DOHH2 (cell line): ENCODE measurements at regions not wholly inside any gene's neighbourhood (a gene's known extent, or its start where the extent isn't known, plus 50 kb on each side); places are given as distances from the start of the nearest gene placed in this dataset.

Source experiments
- H3F3A ChIP-seq: fragments of 200-600 bp; sonication (generic), shearing (Covaris generic); 2 replicates; pipeline ENCODE4 v1.6.0; 2016; ENCODE audit warnings: antibody characterized with exemption, mild to moderate bottlenecking; ENCODE audit not compliant: control insufficient read depth, insufficient read depth
- H3K27ac ChIP-seq: fragments of 200-600 bp; sonication (generic); 2 replicates; pipeline ENCODE4 v1.5.1; 2014; ENCODE audit warnings: low read depth, mild to moderate bottlenecking, low read length, moderate library complexity
- H3K27me3 ChIP-seq: fragments of 200-600 bp; sonication (generic); 2 replicates; pipeline ENCODE4 v1.6.1; 2014; ENCODE audit warnings: mild to moderate bottlenecking, low read length, mixed read lengths; ENCODE audit not compliant: control insufficient read depth
- H3K36me3 ChIP-seq: fragments of 200-600 bp; sonication (generic); 2 replicates; pipeline ENCODE4 v1.6.1; 2014; ENCODE audit warnings: mild to moderate bottlenecking, low read length, moderate library complexity, mixed read lengths; ENCODE audit not compliant: control insufficient read depth
- H3K4me1 ChIP-seq: fragments of 200-600 bp; sonication (generic); 2 replicates; pipeline ENCODE4 v1.6.1; 2014; ENCODE audit warnings: mild to moderate bottlenecking, low read length, mixed read lengths; ENCODE audit not compliant: control insufficient read depth
- H3K4me2 ChIP-seq: fragments of 200-600 bp; sonication (generic); 2 replicates; pipeline ENCODE4 v1.6.0; 2014; ENCODE audit warnings: mild to moderate bottlenecking, low read length, moderate library complexity
- H3K4me3 ChIP-seq: fragments of 200-600 bp; sonication (generic); 2 replicates; pipeline ENCODE4 v1.5.1; 2014; ENCODE audit warnings: mild to moderate bottlenecking, low read length, mixed read lengths
- H3K79me2 ChIP-seq: fragments of 200-600 bp; sonication (generic); 2 replicates; pipeline ENCODE4 v1.6.1; 2014; ENCODE audit warnings: mild to moderate bottlenecking, low read length, mixed read lengths; ENCODE audit not compliant: control insufficient read depth
- H3K9me2 ChIP-seq: fragments of 200-600 bp; sonication (generic); replicated peaks from 2 replicates; pipeline ENCODE4 v1.6.1; 2014; ENCODE audit warnings: mild to moderate bottlenecking, low read length, mixed read lengths; ENCODE audit not compliant: control insufficient read depth
- H3K9me3 ChIP-seq: fragments of 200-600 bp; sonication (generic); 2 replicates; pipeline ENCODE4 v1.6.1; 2014; ENCODE audit warnings: antibody characterized with exemption, low read length, mixed read lengths; ENCODE audit not compliant: control insufficient read depth, insufficient read depth
- H4K20me1 ChIP-seq: fragments of 200-600 bp; sonication (generic); 2 replicates; pipeline ENCODE4 v1.6.0; 2014; ENCODE audit warnings: low read depth, mild to moderate bottlenecking, antibody characterized with exemption, low read length, moderate library complexity; ENCODE audit not compliant: control insufficient read depth, insufficient read depth
- EZH2phosphoT487 ChIP-seq: fragments of 200-600 bp; sonication (generic); IDR thresholded peaks from 2 replicates; pipeline ENCODE4 v1.6.1; 2017; ENCODE audit warnings: borderline replicate concordance, mild to moderate bottlenecking, antibody characterized with exemption, low read length, moderate library complexity, mixed read lengths
- TF ChIP-seq, protein P1 (sequence below): fragments of 200-600 bp; sonication (generic); IDR thresholded peaks from one replicate; pipeline ENCODE4 v1.5.1; 2014; ENCODE audit warnings: antibody characterized with exemption, mild to moderate bottlenecking, low read depth, low read length; ENCODE audit not compliant: poor library complexity, severe bottlenecking

DNA sequence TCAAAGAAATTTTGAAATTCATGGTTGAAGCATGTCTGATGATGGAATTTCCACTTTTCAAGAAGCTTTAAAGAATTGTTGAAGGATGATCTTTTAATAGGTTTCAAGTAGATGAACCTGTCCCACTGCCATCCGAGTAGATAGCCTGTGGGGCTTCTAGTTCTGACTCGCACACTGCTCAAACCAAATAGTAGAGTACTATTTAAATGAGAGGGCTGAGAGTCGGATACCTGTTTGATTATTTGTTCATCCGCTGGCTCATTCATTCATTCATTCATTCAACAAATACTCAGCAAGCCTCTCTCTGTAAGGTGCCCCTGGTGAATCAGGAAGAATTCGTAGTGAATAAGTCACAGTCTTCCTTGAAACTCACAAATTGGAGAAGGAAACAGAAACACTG lies 108.2 kb upstream of the IRX5 start:
- no peaks in the 10 kb centered on the region for H3K27me3 ChIP-seq

DNA sequence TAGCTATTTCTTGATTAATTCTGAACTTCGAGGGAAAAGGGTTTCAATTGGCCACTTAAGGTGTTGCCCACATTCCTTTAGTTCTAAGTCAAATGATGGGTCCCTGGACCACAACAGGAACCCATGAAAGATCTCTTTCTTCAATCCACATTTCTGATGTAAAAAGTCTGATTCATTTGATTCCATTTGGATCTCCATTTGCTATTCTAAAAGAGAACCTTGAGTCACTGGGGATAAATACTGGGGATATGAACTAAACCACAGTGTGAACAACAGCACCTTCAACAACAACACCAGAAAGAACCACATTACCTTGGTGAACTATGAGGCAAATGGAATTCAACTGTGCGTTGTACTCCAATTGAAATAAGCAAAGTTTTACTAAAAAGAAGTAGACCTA lies 108.9 kb upstream of the IRX5 start:
- H3K9me3 ChIP-seq, result no peaks in the 10 kb centered on the region
- H3K9me2 ChIP-seq, result no peaks in the 10 kb centered on the region
- no peaks in the 10 kb centered on the region for H3K4me1 ChIP-seq
- H3K27me3 ChIP-seq, result no peaks in the 10 kb centered on the region
- no peak overlapping the region for H3K4me3 ChIP-seq
- no peaks in the 10 kb centered on the region for H3F3A ChIP-seq
- no peak overlapping the region for H3K27ac ChIP-seq
- no peak for TF ChIP-seq EZH2phosphoT487
- TF ChIP-seq, protein P1, sequence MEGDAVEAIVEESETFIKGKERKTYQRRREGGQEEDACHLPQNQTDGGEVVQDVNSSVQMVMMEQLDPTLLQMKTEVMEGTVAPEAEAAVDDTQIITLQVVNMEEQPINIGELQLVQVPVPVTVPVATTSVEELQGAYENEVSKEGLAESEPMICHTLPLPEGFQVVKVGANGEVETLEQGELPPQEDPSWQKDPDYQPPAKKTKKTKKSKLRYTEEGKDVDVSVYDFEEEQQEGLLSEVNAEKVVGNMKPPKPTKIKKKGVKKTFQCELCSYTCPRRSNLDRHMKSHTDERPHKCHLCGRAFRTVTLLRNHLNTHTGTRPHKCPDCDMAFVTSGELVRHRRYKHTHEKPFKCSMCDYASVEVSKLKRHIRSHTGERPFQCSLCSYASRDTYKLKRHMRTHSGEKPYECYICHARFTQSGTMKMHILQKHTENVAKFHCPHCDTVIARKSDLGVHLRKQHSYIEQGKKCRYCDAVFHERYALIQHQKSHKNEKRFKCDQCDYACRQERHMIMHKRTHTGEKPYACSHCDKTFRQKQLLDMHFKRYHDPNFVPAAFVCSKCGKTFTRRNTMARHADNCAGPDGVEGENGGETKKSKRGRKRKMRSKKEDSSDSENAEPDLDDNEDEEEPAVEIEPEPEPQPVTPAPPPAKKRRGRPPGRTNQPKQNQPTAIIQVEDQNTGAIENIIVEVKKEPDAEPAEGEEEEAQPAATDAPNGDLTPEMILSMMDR, result no peak
- H3K79me2 ChIP-seq, result no peaks in the 10 kb centered on the region
- no peaks in the 10 kb centered on the region for H4K20me1 ChIP-seq
- H3K4me2 ChIP-seq, result no peak overlapping the region
- no peaks in the 10 kb centered on the region for H3K36me3 ChIP-seq

More for the DNA sequence above, 108.2 kb upstream of the IRX5 start:
- no peaks in the 10 kb centered on the region for H3K79me2 ChIP-seq
- H3K4me3 ChIP-seq, result no peak overlapping the region
- no peaks in the 10 kb centered on the region for H3K9me3 ChIP-seq
- no peaks in the 10 kb centered on the region for H3K36me3 ChIP-seq
- no peaks in the 10 kb centered on the region for H3F3A ChIP-seq
- H3K4me1 ChIP-seq, result no peaks in the 10 kb centered on the region
- TF ChIP-seq EZH2phosphoT487, result no peak
- TF ChIP-seq, protein P1, result no peak
- H3K9me2 ChIP-seq, result no peaks in the 10 kb centered on the region
- no peak overlapping the region for H3K27ac ChIP-seq
- no peak overlapping the region for H3K4me2 ChIP-seq
- no peaks in the 10 kb centered on the region for H4K20me1 ChIP-seq

DNA sequence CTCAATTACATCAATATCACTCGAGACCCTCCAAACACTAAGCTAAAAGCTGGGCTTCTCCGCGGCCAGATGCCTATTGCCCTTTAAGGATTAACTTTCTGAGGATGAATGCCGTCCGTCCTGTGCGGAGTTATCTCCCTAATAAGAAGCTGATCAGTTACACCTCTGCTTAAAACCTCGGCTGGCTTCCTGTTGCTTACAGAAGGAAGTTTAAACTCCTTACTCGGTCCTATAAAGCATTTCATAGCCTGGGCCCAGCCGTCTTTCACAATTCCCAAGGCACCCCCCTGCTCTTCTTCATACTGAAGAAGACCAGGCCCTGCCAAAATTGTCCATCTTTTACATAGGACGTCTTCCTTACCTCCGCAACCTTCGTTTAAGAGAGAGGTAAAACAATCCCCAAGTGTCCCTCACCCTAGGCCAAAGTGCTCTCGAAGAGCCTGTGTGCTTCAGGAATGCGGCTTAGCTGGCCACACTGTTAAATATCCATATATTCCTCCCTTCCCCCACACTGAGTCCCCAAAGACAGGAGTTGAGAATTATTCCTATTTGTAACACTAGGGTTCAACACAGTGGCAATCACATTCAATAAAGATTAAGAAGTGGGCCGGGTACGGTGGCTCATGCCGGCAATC lies 112.6 kb upstream of the IRX5 start:
- H3K4me2 ChIP-seq, result no peak overlapping the region
- H3F3A ChIP-seq, result no peaks in the 10 kb centered on the region
- no peaks in the 10 kb centered on the region for H3K9me2 ChIP-seq
- H3K27me3 ChIP-seq, result no peaks in the 10 kb centered on the region
- H4K20me1 ChIP-seq, result no peaks in the 10 kb centered on the region
- H3K27ac ChIP-seq, result no peak overlapping the region
- no peaks in the 10 kb centered on the region for H3K79me2 ChIP-seq
- H3K36me3 ChIP-seq, result no peaks in the 10 kb centered on the region
- H3K4me1 ChIP-seq, result no peaks in the 10 kb centered on the region
- TF ChIP-seq, protein P1, result no peak
- H3K9me3 ChIP-seq, result no peaks in the 10 kb centered on the region
- no peak overlapping the region for H3K4me3 ChIP-seq
